Liver (tissue), 3 donors: ENCODE measurements at regions not wholly inside any gene's neighbourhood (a gene's known extent, or its start where the extent isn't known, plus 50 kb on each side); places are given as distances from the start of the nearest gene placed in this dataset.

Experiments
- RXRA ChIP-seq, 2 donors: IDR thresholded peaks; 2 replicates each; pipeline ENCODE4 v1.6.1; 2017 to 2018; ENCODE audit warnings: antibody characterized with exemption in 2 of 2, mild to moderate bottlenecking in 1 of 2
- SP1 ChIP-seq: IDR thresholded peaks from 2 replicates; pipeline ENCODE4 v1.6.1; 2018; ENCODE audit warnings: antibody characterized with exemption, mild to moderate bottlenecking
- ZBTB33 ChIP-seq: IDR thresholded peaks from 2 replicates; pipeline ENCODE4 v1.6.1; 2016; ENCODE audit warnings: antibody characterized with exemption
- TF ChIP-seq, protein P1 (sequence below): fragments of 150-350 bp; IDR thresholded peaks from 2 replicates; pipeline ENCODE4 v1.5.1; 2017; ENCODE audit warnings: improper control_type of control experiment, low read depth, low read length; ENCODE audit not compliant: missing input control
- donor health status: healthy.
- donor health status: healthy.

GRCh38 chr15:97129674-97130073 lies 799.2 kb downstream of the NR2F2 start:
- TF ChIP-seq, protein P1, sequence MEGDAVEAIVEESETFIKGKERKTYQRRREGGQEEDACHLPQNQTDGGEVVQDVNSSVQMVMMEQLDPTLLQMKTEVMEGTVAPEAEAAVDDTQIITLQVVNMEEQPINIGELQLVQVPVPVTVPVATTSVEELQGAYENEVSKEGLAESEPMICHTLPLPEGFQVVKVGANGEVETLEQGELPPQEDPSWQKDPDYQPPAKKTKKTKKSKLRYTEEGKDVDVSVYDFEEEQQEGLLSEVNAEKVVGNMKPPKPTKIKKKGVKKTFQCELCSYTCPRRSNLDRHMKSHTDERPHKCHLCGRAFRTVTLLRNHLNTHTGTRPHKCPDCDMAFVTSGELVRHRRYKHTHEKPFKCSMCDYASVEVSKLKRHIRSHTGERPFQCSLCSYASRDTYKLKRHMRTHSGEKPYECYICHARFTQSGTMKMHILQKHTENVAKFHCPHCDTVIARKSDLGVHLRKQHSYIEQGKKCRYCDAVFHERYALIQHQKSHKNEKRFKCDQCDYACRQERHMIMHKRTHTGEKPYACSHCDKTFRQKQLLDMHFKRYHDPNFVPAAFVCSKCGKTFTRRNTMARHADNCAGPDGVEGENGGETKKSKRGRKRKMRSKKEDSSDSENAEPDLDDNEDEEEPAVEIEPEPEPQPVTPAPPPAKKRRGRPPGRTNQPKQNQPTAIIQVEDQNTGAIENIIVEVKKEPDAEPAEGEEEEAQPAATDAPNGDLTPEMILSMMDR, result no peak
- TF ChIP-seq SP1 (no peak), ZBTB33 (no peak), RXRA (IDR thresholded peaks at IDR 0.05) (no peak)
